ENCODE measurements at regions not wholly inside any gene's neighbourhood (a gene's known extent, or its start where the extent isn't known, plus 50 kb on each side); places are given as distances from the start of the nearest gene placed in this dataset.

GRCh38 chr4:33149658-33150524, 2429.7 kb downstream of the PCDH7 start:
- no peak for DNase-seq

- DNase-seq, result no peak
These were observed 2430.3 kb downstream of the PCDH7 start for GRCh38 chr4:33150525-33150910.

- no peak for DNase-seq
These were observed 2440.0 kb downstream of the PCDH7 start for GRCh38 chr4:33160126-33160525.

- no peak for DNase-seq
These were observed 2441.0 kb downstream of the PCDH7 start for GRCh38 chr4:33161202-33161601.

GRCh38 chr4:33162122-33162521, 2442.0 kb downstream of the PCDH7 start:
- DNase-seq, result no peak

GRCh38 chr4:33171873-33172525, 2451.8 kb downstream of the PCDH7 start:
- no peak for DNase-seq

- no peak for DNase-seq
These were observed 2456.4 kb downstream of the PCDH7 start for GRCh38 chr4:33176566-33176965.

- DNase-seq, result no peak
These were observed 2464.6 kb downstream of the PCDH7 start for GRCh38 chr4:33184657-33185290.

GRCh38 chr4:33187035-33187434, 2466.9 kb downstream of the PCDH7 start:
- DNase-seq, result no peak

GRCh38 chr4:33188733-33189132, 2468.6 kb downstream of the PCDH7 start:
- DNase-seq, result no peak

- DNase-seq, result no peak
These were observed 2469.0 kb downstream of the PCDH7 start for GRCh38 chr4:33189169-33189568.

GRCh38 chr4:33193109-33193508, 2472.9 kb downstream of the PCDH7 start:
- DNase-seq, result no peak

- no peak for DNase-seq
These were observed 2480.2 kb downstream of the PCDH7 start for GRCh38 chr4:33200377-33200776.

- DNase-seq, result no peak
These were observed 2498.1 kb downstream of the PCDH7 start for GRCh38 chr4:33218238-33218637.

GRCh38 chr4:33226133-33226532, 2506.0 kb downstream of the PCDH7 start:
- no peak for DNase-seq

- DNase-seq, result no peak
These were observed 2506.6 kb downstream of the PCDH7 start for GRCh38 chr4:33226783-33227182.

GRCh38 chr4:33255094-33255493, 2534.9 kb downstream of the PCDH7 start:
- no peak for DNase-seq

GRCh38 chr4:33255507-33255906, 2535.3 kb downstream of the PCDH7 start:
- no peak for DNase-seq

GRCh38 chr4:33262824-33263223, 2542.7 kb downstream of the PCDH7 start:
- DNase-seq, result no peak

- no peak for DNase-seq
These were observed 2548.6 kb downstream of the PCDH7 start for GRCh38 chr4:33268776-33269175.

- no peak for DNase-seq
These were observed 2550.2 kb downstream of the PCDH7 start for GRCh38 chr4:33270403-33270802.

GRCh38 chr4:33272722-33273121, 2552.6 kb downstream of the PCDH7 start:
- no peak for DNase-seq

- no peak for DNase-seq
These were observed 2563.6 kb downstream of the PCDH7 start for GRCh38 chr4:33283818-33284217.

GRCh38 chr4:33296876-33297455, 2576.8 kb downstream of the PCDH7 start:
- no peak for DNase-seq

All from stimulated activated CD8-positive, alpha-beta memory T cell treated with anti-CD3 and anti-CD28 coated beads, Interleukin-4, amount 100 ng/mL, for 48 hours (primary cell).